AG09319 (cell line): ENCODE measurements at regions not wholly inside any gene's neighbourhood (a gene's known extent, or its start where the extent isn't known, plus 50 kb on each side); places are given as distances from the start of the nearest gene placed in this dataset.

ENCODE experiments used
- DNase-seq: peaks from one replicate; pipeline ENCODE4 v3.0.0-alpha.2; 2010; ENCODE audit warnings: low read depth; ENCODE audit errors: extremely low read depth
- CTCF ChIP-seq: IDR thresholded peaks from 2 replicates; pipeline ENCODE4 v1.5.1; 2011; ENCODE audit warnings: low read depth, mild to moderate bottlenecking, inconsistent platforms, low read length, moderate library complexity

- no peak for TF ChIP-seq CTCF
Measured at GRCh38 chr13:30126903-30127428, 180.4 kb downstream of the KATNAL1 start.

GRCh38 chr13:30125422-30126073 lies 181.8 kb downstream of the KATNAL1 start:
- TF ChIP-seq CTCF, result no peak
- peak; percentile 71 for DNase-seq

More at GRCh38 chr13:30126903-30127428, 180.4 kb downstream of the KATNAL1 start:
- no peak for DNase-seq

- DNase-seq, result no peak
- no peak for TF ChIP-seq CTCF
Measured at GRCh38 chr13:30124131-30124768, 183.1 kb downstream of the KATNAL1 start.

GRCh38 chr13:30123575-30123974 lies 183.8 kb downstream of the KATNAL1 start:
- TF ChIP-seq CTCF, result no peak
- no peak for DNase-seq

GRCh38 chr13:30121666-30122065 lies 185.7 kb downstream of the KATNAL1 start:
- DNase-seq, result no peak
- no peak for TF ChIP-seq CTCF

GRCh38 chr13:30121244-30121643 lies 186.1 kb downstream of the KATNAL1 start:
- no peak for TF ChIP-seq CTCF
- DNase-seq, result no peak

- no peak for DNase-seq
- TF ChIP-seq CTCF, result no peak
Measured at GRCh38 chr13:30120133-30120822, 187.1 kb downstream of the KATNAL1 start.
